Right cardiac atrium (tissue), 5 donors: ENCODE measurements at regions not wholly inside any gene's neighbourhood (a gene's known extent, or its start where the extent isn't known, plus 50 kb on each side); places are given as distances from the start of the nearest gene placed in this dataset.

Experiments used
- ATAC-seq, 2 donors: fragments of 200-7000 bp; cut with Tn5 transposase; one replicate each; pipeline versions ENCODE4 v1.8.0 to v1.9.1; 2020; ENCODE audit warnings: moderate library complexity in 2 of 2, mild to moderate bottlenecking in 1 of 2
- DNase-seq, 3 donors: peaks; one replicate each; pipeline ENCODE4 v3.0.0-alpha.2; 2020
- H3K27ac ChIP-seq: one replicate; pipeline ENCODE4 v1.5.1; 2013; ENCODE audit warnings: mild to moderate bottlenecking, low read length, control low read depth, moderate library complexity
- H3K27me3 ChIP-seq: one replicate; pipeline ENCODE4 v1.6.1; 2013; ENCODE audit not compliant: control insufficient read depth, insufficient read depth
- H3K4me1 ChIP-seq: one replicate; pipeline ENCODE4 v1.6.1; 2013; ENCODE audit warnings: low read length; ENCODE audit not compliant: control insufficient read depth, insufficient read depth
- H3K4me3 ChIP-seq: one replicate; pipeline ENCODE4 v1.5.1; 2013; ENCODE audit warnings: low read length, control low read depth
- H3K9me3 ChIP-seq: one replicate; pipeline ENCODE4 v1.6.1; 2013; ENCODE audit warnings: low read length; ENCODE audit not compliant: control insufficient read depth
- WGBS: extraction: QIAGEN DNeasy Blood & Tissue Kit; methylation state at CpG from one replicate; pipeline ENCODE4 v1.1.7; 2013; 5-methylcytosine and 5-hydroxymethylcytosine counted together
- intact Hi-C, 4 donors: fragments of 100-400 bp; cut with DNase I; formaldehyde crosslinking; loops; one replicate each; pipeline versions ENCODE4 v1.11.0 to v1.14.0; 2022 to 2023
- donor health status: healthy with polysubstance abuse.
- donor health status: DM: no; HTN: yes; CAD: no.
- donor health status: DM: no; HTN: no; CAD: no.
- donor health status: DM: no; HTN: yes; CAD: no; lungs with severe emphysema.
- donor health status: DM: yes; HTN: yes; CAD: no.

DNA sequence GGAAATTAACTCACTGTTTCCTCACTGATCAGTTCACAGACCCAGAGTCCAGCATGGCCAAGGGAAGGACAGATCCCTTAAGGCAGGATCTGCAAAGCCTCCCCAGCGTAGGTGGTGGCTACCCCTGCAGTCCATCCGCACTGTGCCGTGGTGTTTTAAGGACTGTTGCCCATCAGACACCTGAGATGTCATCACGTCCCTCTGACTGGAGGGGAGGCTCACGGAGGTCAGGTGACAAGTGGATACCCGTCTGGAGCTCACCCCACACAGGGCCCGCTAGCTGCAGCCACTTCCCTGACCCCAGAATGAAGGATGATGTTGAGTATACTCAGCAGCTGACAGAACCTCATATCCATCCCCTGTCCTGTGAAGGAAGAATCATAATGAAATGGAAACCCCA, 161.8 kb upstream of the GGTLC1 start:
- 77% methylated on average over 7 of the region's 7 CpGs for WGBS
- ATAC-seq = no peak
- Histone ChIP-seq H3K9me3 (no peaks in the 10 kb centered on the region), H3K4me3 (no peak overlapping the region), H3K27me3 (no peaks in the 10 kb centered on the region), H3K4me1 (no peaks in the 10 kb centered on the region), H3K27ac (no peak overlapping the region)
- DNase-seq = no peak
- intact Hi-C loops = loop anchor here in 1 of 4 donors (10.0 kb wide), 1 partner anchor 634 kb away; no protein-coding TSS in a partner anchor

GRCh38 chr20:24149881-24150307, 161.3 kb upstream of the GGTLC1 start:
- 39% methylated on average over 10 of the region's 10 CpGs for WGBS
- H3K9me3 ChIP-seq = no peaks in the 10 kb centered on the region
- no peaks in the 10 kb centered on the region for H3K4me1 ChIP-seq
- peak; percentile 67 to 80 for ATAC-seq
- DNase-seq = peak; percentile 37 to 71 (median 68)
- intact Hi-C loops = loop anchor here in 1 of 4 donors (10.0 kb wide), 1 partner anchor 635 kb away; no protein-coding TSS in a partner anchor
- no peak overlapping the region for H3K27ac ChIP-seq
- H3K27me3 ChIP-seq = no peaks in the 10 kb centered on the region
- no peak overlapping the region for H3K4me3 ChIP-seq

- intact Hi-C loops = no loop called here
- ATAC-seq = no peak
- Histone ChIP-seq H3K4me3 (no peak overlapping the region), H3K27me3 (no peaks in the 10 kb centered on the region), H3K4me1 (no peaks in the 10 kb centered on the region), H3K9me3 (no peaks in the 10 kb centered on the region), H3K27ac (no peak overlapping the region)
- no peak for DNase-seq
- WGBS = 68% methylated on average over 1 of the region's 1 CpG
Measured at GRCh38 chr20:24149175-24149574, 160.6 kb upstream of the GGTLC1 start.

DNA sequence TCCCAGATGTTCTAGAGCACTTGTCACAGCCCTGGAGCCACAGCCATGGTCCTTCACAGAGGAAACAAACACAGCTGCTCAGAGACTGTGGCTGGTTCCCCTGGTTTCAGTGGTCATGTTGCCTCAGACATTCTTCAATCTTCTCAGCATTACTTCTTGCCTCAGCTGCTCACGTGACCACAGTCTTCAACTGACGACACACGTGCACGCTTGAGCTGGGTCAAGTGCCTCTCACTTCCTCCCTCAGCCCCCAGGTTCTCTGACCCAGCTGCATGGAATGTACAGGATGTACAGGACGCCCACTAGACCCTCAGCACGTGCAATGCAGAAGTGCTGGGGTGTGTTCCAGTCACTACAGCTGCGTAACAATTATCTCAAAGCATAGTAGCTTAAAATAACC, 159.8 kb upstream of the GGTLC1 start:
- intact Hi-C loops = no loop called here
- no peak overlapping the region for H3K4me3 ChIP-seq
- no peaks in the 10 kb centered on the region for H3K4me1 ChIP-seq
- DNase-seq (no peak), ATAC-seq (no peak)
- 61% methylated on average over 7 of the region's 7 CpGs for WGBS
- no peak overlapping the region for H3K27ac ChIP-seq
- H3K9me3 ChIP-seq = no peaks in the 10 kb centered on the region
- no peaks in the 10 kb centered on the region for H3K27me3 ChIP-seq

DNA sequence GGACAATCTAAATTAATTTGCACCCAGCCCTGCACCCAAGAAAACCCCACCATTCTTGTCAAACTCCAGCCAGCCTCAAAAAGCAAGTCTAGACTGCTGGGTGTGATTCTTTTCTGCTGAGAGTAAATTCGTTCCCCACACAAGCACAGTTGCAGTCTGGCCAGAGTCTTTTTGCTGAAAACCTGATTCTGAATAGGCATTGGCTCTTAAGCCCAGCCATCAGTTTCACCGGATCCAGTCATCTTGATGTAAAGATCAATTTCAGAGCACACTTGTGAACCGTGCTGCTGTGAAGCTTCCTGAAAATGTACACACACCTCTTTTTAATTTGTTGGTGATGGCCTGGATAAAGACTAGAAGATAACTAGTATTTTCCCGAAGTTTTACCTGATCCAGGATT, 159.4 kb upstream of the GGTLC1 start:
- no peak for ATAC-seq
- intact Hi-C loops = no loop called here

GRCh38 chr20:24147479-24147878, 158.9 kb upstream of the GGTLC1 start:
- H3K4me3 ChIP-seq = no peak overlapping the region
- ATAC-seq = no peak
- no peaks in the 10 kb centered on the region for H3K9me3 ChIP-seq
- no peak overlapping the region for H3K27ac ChIP-seq
- intact Hi-C loops = no loop called here
- no peaks in the 10 kb centered on the region for H3K27me3 ChIP-seq
- DNase-seq = no peak
- 83% methylated on average over 5 of the region's 5 CpGs for WGBS
- no peaks in the 10 kb centered on the region for H3K4me1 ChIP-seq

More for the DNA sequence above, 159.4 kb upstream of the GGTLC1 start:
- WGBS = 72% methylated on average over 4 of the region's 4 CpGs
- Histone ChIP-seq H3K4me3 (no peak overlapping the region), H3K4me1 (no peaks in the 10 kb centered on the region), H3K9me3 (no peaks in the 10 kb centered on the region), H3K27me3 (no peaks in the 10 kb centered on the region), H3K27ac (no peak overlapping the region)
- no peak for DNase-seq

- Histone ChIP-seq H3K27ac (no peak overlapping the region), H3K4me1 (no peaks in the 10 kb centered on the region), H3K27me3 (no peaks in the 10 kb centered on the region), H3K9me3 (no peaks in the 10 kb centered on the region), H3K4me3 (no peak overlapping the region)
- ATAC-seq = no peak
- intact Hi-C loops = no loop called here
- no peak for DNase-seq
Measured at GRCh38 chr20:24146231-24146634, 157.7 kb upstream of the GGTLC1 start.

DNA sequence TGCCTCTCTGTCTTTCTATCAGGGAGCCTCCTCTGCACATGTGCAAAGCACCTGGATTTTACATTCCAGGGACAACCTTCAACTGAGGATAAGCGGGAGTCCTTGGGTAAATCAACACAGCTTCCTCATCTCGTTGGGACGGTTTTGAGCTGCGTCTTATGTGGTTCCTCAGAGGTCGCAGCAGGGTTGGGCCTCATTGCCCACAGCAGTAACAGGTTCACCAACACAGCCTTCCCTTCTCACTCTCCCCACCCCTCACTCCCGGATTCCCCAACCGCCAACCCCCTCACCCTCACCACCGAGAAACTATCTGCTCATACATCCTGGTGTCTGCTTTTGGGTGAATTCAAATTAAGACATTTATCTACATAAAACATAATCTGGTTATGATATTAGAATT, 155.8 kb upstream of the GGTLC1 start:
- intact Hi-C loops = no loop called here
- Histone ChIP-seq H3K27ac (no peak overlapping the region), H3K9me3 (no peaks in the 10 kb centered on the region), H3K27me3 (no peaks in the 10 kb centered on the region), H3K4me1 (no peaks in the 10 kb centered on the region), H3K4me3 (no peak overlapping the region)
- WGBS = 77% methylated on average over 8 of the region's 8 CpGs
- DNase-seq (no peak), ATAC-seq (no peak)

DNA sequence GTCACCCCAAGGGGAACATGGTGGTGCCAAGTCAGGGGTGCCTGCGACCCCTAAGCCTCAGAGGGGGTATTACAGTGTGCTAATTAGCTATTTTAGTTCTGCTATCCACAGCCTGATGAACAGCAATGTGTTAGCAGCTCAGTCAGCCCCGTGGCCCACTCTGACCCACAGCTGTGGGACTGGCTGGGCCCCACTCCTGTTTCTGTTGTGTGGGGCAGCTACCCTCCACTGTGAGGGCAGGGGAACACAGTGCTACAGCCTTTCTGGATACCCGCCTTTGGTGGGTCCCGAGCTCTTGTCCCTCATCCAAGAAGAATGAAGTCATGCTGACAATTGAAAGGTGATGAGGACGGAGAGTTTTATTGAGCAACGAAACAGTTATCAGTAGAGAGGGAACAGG, 152.5 kb upstream of the GGTLC1 start:
- intact Hi-C loops = no loop called here
- WGBS = 81% methylated on average over 6 of the region's 6 CpGs
- H3K4me3 ChIP-seq = no peak overlapping the region
- no peaks in the 10 kb centered on the region for H3K27me3 ChIP-seq
- no peak for ATAC-seq
- DNase-seq = no peak
- H3K9me3 ChIP-seq = no peaks in the 10 kb centered on the region
- H3K4me1 ChIP-seq = no peaks in the 10 kb centered on the region
- H3K27ac ChIP-seq = no peak overlapping the region

- Histone ChIP-seq H3K9me3 (no peaks in the 10 kb centered on the region), H3K4me3 (no peak overlapping the region), H3K4me1 (no peaks in the 10 kb centered on the region), H3K27me3 (no peaks in the 10 kb centered on the region), H3K27ac (no peak overlapping the region)
- ATAC-seq = no peak
- WGBS = 80% methylated on average over 1 of the region's 1 CpG
- intact Hi-C loops = no loop called here
- DNase-seq = no peak
Measured at GRCh38 chr20:24139846-24140245, 151.3 kb upstream of the GGTLC1 start.

GRCh38 chr20:24138951-24139350, 150.4 kb upstream of the GGTLC1 start:
- intact Hi-C loops = no loop called here

GRCh38 chr20:24138196-24138857, 149.7 kb upstream of the GGTLC1 start:
- ATAC-seq (no peak), DNase-seq (no peak)
- 67% methylated on average over 5 of the region's 5 CpGs for WGBS
- intact Hi-C loops = no loop called here
- Histone ChIP-seq H3K27me3 (no peaks in the 10 kb centered on the region), H3K4me1 (no peaks in the 10 kb centered on the region), H3K27ac (no peak overlapping the region), H3K9me3 (no peaks in the 10 kb centered on the region), H3K4me3 (no peak overlapping the region)

More at GRCh38 chr20:24138951-24139350, 150.4 kb upstream of the GGTLC1 start:
- no peak for ATAC-seq
- no peaks in the 10 kb centered on the region for H3K9me3 ChIP-seq
- no peaks in the 10 kb centered on the region for H3K4me1 ChIP-seq
- WGBS = 88% methylated on average over 2 of the region's 2 CpGs
- DNase-seq = no peak
- H3K27ac ChIP-seq = no peak overlapping the region
- H3K27me3 ChIP-seq = no peaks in the 10 kb centered on the region
- no peak overlapping the region for H3K4me3 ChIP-seq
